ENCODE measurements at regions not wholly inside any gene's neighbourhood (a gene's known extent, or its start where the extent isn't known, plus 50 kb on each side); places are given as distances from the start of the nearest gene placed in this dataset.

GRCh38 chr10:117740691-117741222 lies 198.2 kb downstream of the EMX2 start:
- ATAC-seq = no peak
- no peaks in the 10 kb centered on the region for H3K9me3 ChIP-seq (ENCODE audit: control insufficient read depth, low read length, poor library complexity, severe bottlenecking)
- Mint-ChIP-seq H3K27ac (no peak overlapping the region), H3K36me3 (ENCODE audit: low read depth) (no peaks in the 10 kb centered on the region), H3K27me3 (peaks cover 39% of the 10 kb centered on the region), H3K4me1 (no peaks in the 10 kb centered on the region), H3K4me3 (no peak overlapping the region)
- DNase-seq = no peak

- H3K4me1 Mint-ChIP-seq = no peaks in the 10 kb centered on the region
- no peak overlapping the region for H3K27ac Mint-ChIP-seq
- H3K36me3 Mint-ChIP-seq (ENCODE audit: low read depth) = no peaks in the 10 kb centered on the region
- DNase-seq (no peak), ATAC-seq (no peak)
- H3K9me3 ChIP-seq (ENCODE audit: control insufficient read depth, low read length, poor library complexity, severe bottlenecking) = no peaks in the 10 kb centered on the region
- no peak overlapping the region for H3K4me3 Mint-ChIP-seq
- H3K27me3 Mint-ChIP-seq = peaks cover 31% of the 10 kb centered on the region
Measured at GRCh38 chr10:117741524-117741923, 199.0 kb downstream of the EMX2 start.

- ATAC-seq (no peak), DNase-seq (no peak)
- Mint-ChIP-seq H3K27ac (peak overlapping the region; percentile 4), H3K36me3 (ENCODE audit: low read depth) (no peaks in the 10 kb centered on the region), H3K4me1 (no peaks in the 10 kb centered on the region), H3K27me3 (peaks cover 23% of the 10 kb centered on the region), H3K4me3 (no peak overlapping the region)
- H3K9me3 ChIP-seq (ENCODE audit: control insufficient read depth, low read length, poor library complexity, severe bottlenecking) = no peaks in the 10 kb centered on the region
Measured at GRCh38 chr10:117743509-117743908, 201.0 kb downstream of the EMX2 start.

GRCh38 chr10:117745301-117745700 lies 202.8 kb downstream of the EMX2 start:
- DNase-seq (no peak), ATAC-seq (no peak)
- Mint-ChIP-seq H3K27ac (no peak overlapping the region), H3K4me1 (no peaks in the 10 kb centered on the region), H3K27me3 (peaks cover 19% of the 10 kb centered on the region), H3K4me3 (no peak overlapping the region), H3K36me3 (ENCODE audit: low read depth) (no peaks in the 10 kb centered on the region)
- H3K9me3 ChIP-seq (ENCODE audit: control insufficient read depth, low read length, poor library complexity, severe bottlenecking) = no peaks in the 10 kb centered on the region

GRCh38 chr10:117746541-117747448 lies 204.2 kb downstream of the EMX2 start:
- DNase-seq = no peak
- Mint-ChIP-seq H3K4me3 (no peak overlapping the region), H3K4me1 (no peaks in the 10 kb centered on the region), H3K36me3 (ENCODE audit: low read depth) (no peaks in the 10 kb centered on the region), H3K27ac (no peak overlapping the region), H3K27me3 (peaks cover 11% of the 10 kb centered on the region)
- no peak for ATAC-seq
- H3K9me3 ChIP-seq (ENCODE audit: control insufficient read depth, low read length, poor library complexity, severe bottlenecking) = no peaks in the 10 kb centered on the region

- no peaks in the 10 kb centered on the region for H3K9me3 ChIP-seq (ENCODE audit: control insufficient read depth, low read length, poor library complexity, severe bottlenecking)
- Mint-ChIP-seq H3K27ac (no peak overlapping the region), H3K4me3 (no peak overlapping the region), H3K36me3 (ENCODE audit: low read depth) (no peaks in the 10 kb centered on the region), H3K27me3 (peaks cover 5% of the 10 kb centered on the region), H3K4me1 (no peaks in the 10 kb centered on the region)
- ATAC-seq = no peak
- no peak for DNase-seq
Measured at GRCh38 chr10:117747636-117748035, 205.1 kb downstream of the EMX2 start.

GRCh38 chr10:117748058-117748457 lies 205.5 kb downstream of the EMX2 start:
- H3K27me3 Mint-ChIP-seq = peaks cover 1% of the 10 kb centered on the region
- H3K4me1 Mint-ChIP-seq = no peaks in the 10 kb centered on the region
- no peak overlapping the region for H3K27ac Mint-ChIP-seq
- ATAC-seq (no peak), DNase-seq (no peak)
- no peaks in the 10 kb centered on the region for H3K36me3 Mint-ChIP-seq (ENCODE audit: low read depth)
- no peaks in the 10 kb centered on the region for H3K9me3 ChIP-seq (ENCODE audit: control insufficient read depth, low read length, poor library complexity, severe bottlenecking)
- no peak overlapping the region for H3K4me3 Mint-ChIP-seq

- H3K9me3 ChIP-seq (ENCODE audit: control insufficient read depth, low read length, poor library complexity, severe bottlenecking) = no peaks in the 10 kb centered on the region
- Mint-ChIP-seq H3K4me1 (peaks cover 3% of the 10 kb centered on the region), H3K36me3 (ENCODE audit: low read depth) (no peaks in the 10 kb centered on the region), H3K4me3 (no peak overlapping the region), H3K27me3 (peaks cover 5% of the 10 kb centered on the region), H3K27ac (no peak overlapping the region)
- ATAC-seq (no peak), DNase-seq (no peak)
Measured at GRCh38 chr10:117750616-117751015, 208.1 kb downstream of the EMX2 start.

GRCh38 chr10:117751259-117751658 lies 208.7 kb downstream of the EMX2 start:
- peaks cover 12% of the 10 kb centered on the region for H3K27me3 Mint-ChIP-seq
- H3K4me1 Mint-ChIP-seq = peaks cover 3% of the 10 kb centered on the region
- ATAC-seq = no peak
- H3K9me3 ChIP-seq (ENCODE audit: control insufficient read depth, low read length, poor library complexity, severe bottlenecking) = no peaks in the 10 kb centered on the region
- H3K4me3 Mint-ChIP-seq = no peak overlapping the region
- no peak for DNase-seq
- no peaks in the 10 kb centered on the region for H3K36me3 Mint-ChIP-seq (ENCODE audit: low read depth)
- no peak overlapping the region for H3K27ac Mint-ChIP-seq

- no peaks in the 10 kb centered on the region for H3K9me3 ChIP-seq (ENCODE audit: control insufficient read depth, low read length, poor library complexity, severe bottlenecking)
- Mint-ChIP-seq H3K4me3 (no peak overlapping the region), H3K27me3 (peaks cover 13% of the 10 kb centered on the region), H3K4me1 (peaks cover 3% of the 10 kb centered on the region), H3K27ac (no peak overlapping the region), H3K36me3 (ENCODE audit: low read depth) (no peaks in the 10 kb centered on the region)
- DNase-seq = no peak
- no peak for ATAC-seq
Measured at GRCh38 chr10:117752103-117752502, 209.6 kb downstream of the EMX2 start.

- ATAC-seq (no peak), DNase-seq (no peak)
- H3K27ac Mint-ChIP-seq = no peak overlapping the region
- H3K4me3 Mint-ChIP-seq = no peak overlapping the region
- peaks cover 13% of the 10 kb centered on the region for H3K27me3 Mint-ChIP-seq
- peaks cover 3% of the 10 kb centered on the region for H3K4me1 Mint-ChIP-seq
- no peaks in the 10 kb centered on the region for H3K9me3 ChIP-seq (ENCODE audit: control insufficient read depth, low read length, poor library complexity, severe bottlenecking)
- no peaks in the 10 kb centered on the region for H3K36me3 Mint-ChIP-seq (ENCODE audit: low read depth)
Measured at GRCh38 chr10:117754770-117755658, 212.5 kb downstream of the EMX2 start.

GRCh38 chr10:117755659-117756014 lies 213.1 kb downstream of the EMX2 start:
- Mint-ChIP-seq H3K4me1 (peaks cover 3% of the 10 kb centered on the region), H3K4me3 (no peak overlapping the region), H3K27me3 (peaks cover 14% of the 10 kb centered on the region), H3K27ac (no peak overlapping the region), H3K36me3 (ENCODE audit: low read depth) (no peaks in the 10 kb centered on the region)
- no peak for DNase-seq
- no peaks in the 10 kb centered on the region for H3K9me3 ChIP-seq (ENCODE audit: control insufficient read depth, low read length, poor library complexity, severe bottlenecking)
- ATAC-seq = no peak

GRCh38 chr10:117757086-117757720 lies 214.7 kb downstream of the EMX2 start:
- DNase-seq = no peak
- no peak for ATAC-seq
- H3K36me3 Mint-ChIP-seq (ENCODE audit: low read depth) = no peaks in the 10 kb centered on the region
- H3K27me3 Mint-ChIP-seq = peaks cover 29% of the 10 kb centered on the region
- H3K4me1 Mint-ChIP-seq = peaks cover 3% of the 10 kb centered on the region
- no peak overlapping the region for H3K4me3 Mint-ChIP-seq
- H3K9me3 ChIP-seq (ENCODE audit: control insufficient read depth, low read length, poor library complexity, severe bottlenecking) = no peaks in the 10 kb centered on the region
- H3K27ac Mint-ChIP-seq = no peak overlapping the region

Data from T-helper 17 cell (primary cell).